COLO668 (cell line): ENCODE measurements at regions not wholly inside any gene's neighbourhood (a gene's known extent, or its start where the extent isn't known, plus 50 kb on each side); places are given as distances from the start of the nearest gene placed in this dataset.
"Not testable (repeated sequence)": the region's sequence is repeated elsewhere in the genome, so short reads cannot be mapped to it uniquely, and the experiment has no call there.

Experiments used
- DNase-seq: peaks from one replicate; lab custom pipeline; 2025; ENCODE audit not compliant: unreplicated experiment; lab: John Stamatoyannopoulos, UW

DNA sequence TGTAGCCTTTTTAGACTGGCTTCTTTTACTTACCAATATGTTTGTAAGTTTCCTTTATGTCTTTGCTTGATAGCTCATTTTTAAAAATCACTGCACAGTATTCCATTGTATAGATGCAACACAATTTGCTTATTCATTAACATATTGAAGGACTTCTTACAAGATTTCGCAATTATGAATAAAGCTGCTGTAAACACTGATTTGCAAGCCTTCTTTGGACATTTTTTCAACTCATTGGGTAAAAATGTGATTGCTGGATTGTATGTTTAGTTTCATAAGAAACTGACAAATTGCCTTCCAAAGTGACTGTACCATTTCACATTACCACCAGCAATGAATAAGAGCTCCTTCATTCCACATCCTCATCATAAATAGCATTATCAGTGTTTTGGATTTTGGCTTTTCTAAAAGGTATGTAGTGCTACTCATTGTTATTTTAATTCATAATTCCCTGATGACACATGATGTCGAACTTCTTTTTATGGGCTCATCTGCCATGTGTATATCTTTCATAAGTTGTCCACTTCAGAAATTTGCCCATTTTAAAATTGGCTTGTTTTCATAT lies 80.7 kb downstream of the TFAP2B start:
- DNase-seq: no peak

DNA sequence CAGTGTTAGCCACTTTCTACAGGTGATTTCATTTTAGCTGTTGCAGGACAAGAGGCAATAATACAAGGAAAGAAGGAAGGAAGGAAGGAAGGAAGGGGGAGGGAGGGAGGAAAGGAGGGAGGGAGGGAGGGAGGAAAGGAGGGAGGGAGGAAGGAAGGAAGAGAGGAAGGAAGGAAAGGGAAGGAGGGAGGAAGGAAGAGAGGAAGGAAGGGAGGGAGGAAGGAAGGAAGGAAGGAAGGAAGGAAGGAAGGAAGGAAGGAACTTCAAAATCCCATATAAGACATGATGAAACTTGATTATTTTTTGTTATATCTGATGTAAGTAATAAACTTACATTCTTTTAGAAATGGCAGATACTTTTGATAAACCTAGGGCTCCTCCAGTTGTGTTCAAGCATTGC lies 83.6 kb downstream of the TFAP2B start:
- DNase-seq: no peak

GRCh38 chr6:50905297-50905696 lies 86.6 kb downstream of the TFAP2B start:
- DNase-seq: peak; percentile 42

- DNase-seq: no peak
Measured at GRCh38 chr6:50907565-50907964, 88.9 kb downstream of the TFAP2B start.

- no peak for DNase-seq
Measured at GRCh38 chr6:50913105-50913770, 94.6 kb downstream of the TFAP2B start.

DNA sequence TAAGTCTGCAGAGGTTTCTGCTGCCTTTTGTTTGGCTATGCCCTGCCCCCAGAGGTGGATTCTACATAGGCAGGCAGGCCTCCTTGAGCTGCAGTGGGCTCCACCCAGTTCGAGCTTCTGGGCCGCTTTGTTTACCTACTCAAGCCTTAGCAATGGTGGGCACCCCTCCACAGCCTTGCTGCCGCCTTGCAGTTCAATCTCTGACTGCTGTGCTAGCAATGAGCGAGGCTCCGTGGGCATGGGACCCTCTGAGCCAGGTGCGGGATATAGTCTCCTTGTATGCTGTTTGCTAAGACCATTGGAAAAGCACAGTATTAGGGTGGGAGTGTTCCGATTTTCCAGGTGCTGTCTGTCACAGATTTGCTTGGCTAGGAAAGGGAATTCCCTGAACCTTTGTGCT lies 102.7 kb downstream of the TFAP2B start:
- DNase-seq: not testable (repeated sequence)

DNA sequence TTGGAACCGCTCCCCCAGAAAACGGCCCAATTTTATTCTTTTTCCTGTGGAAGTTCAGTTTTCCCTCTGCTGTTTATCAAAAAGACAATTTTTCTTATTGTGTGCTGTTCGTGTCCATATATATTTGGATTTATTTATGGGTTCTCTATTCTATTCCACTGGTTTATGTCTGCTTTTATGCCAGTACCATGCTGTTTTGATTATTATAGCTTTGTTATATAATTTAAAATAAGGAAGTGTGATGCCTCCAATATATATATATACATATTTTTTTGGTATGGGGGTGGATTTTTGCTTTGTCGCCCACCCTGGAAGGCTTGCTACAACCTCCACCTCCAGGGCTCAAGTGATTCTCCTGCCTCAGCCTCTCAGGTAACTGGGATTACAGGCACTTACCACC lies 103.3 kb downstream of the TFAP2B start:
- DNase-seq: no peak

- no peak for DNase-seq
Measured at GRCh38 chr6:50922579-50923525, 104.2 kb downstream of the TFAP2B start.

DNA sequence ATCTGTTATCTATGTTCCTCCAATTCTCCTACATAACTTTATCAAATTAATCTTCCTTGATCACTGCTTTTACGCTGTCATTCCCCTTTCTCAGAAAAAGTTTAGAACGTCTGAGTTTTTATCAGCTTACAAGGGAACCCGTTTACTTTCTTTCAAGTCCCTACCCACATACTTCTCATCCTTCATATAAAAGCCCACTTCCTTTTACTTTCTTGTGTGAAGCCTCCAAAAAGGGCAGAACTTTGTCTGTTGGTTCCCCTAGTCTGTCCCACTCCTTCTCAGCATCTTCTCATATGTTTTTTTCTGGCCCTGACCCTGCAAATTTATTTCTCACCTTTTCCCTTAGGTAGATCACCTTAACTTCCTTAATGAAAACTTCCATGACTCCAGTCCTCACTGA lies 106.1 kb downstream of the TFAP2B start:
- no peak for DNase-seq

DNA sequence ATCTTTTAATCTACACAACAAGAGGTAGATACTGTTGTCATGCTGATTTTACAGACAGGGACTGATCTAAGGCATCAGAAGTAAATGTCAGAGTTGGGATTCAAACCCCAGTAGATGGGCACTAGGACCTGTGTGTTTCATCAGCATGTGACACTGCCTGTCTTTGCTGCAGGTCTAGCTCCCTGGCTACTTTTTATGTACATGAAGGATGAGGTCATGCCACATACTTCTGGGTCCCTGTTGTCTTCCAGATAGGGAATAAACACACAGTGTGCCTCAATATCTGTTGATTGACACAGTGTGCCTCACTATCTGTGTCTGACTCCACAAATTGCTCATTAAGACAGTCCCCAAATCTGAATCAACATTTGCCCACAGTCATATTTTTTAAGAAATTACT lies 106.9 kb downstream of the TFAP2B start:
- DNase-seq: no peak

GRCh38 chr6:50925981-50926380 lies 107.3 kb downstream of the TFAP2B start:
- no peak for DNase-seq

DNA sequence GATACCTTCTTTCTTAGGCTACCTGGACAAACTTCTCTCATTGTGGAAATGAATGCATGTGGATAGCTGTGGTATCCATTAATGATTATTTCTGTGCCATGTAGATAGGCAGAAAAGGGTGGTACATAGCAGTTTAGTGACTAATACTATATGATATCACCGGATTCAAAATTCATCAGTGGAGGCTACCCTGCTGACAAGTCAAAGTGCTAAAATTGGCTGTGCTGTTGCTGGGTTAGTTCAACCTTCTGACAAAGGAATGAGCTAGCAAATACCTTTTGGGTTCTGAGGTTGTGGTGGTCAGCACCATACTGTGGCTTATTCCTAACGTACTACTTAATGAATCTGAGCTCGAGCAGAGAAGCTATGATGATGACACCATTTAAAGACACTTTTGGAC lies 109.1 kb downstream of the TFAP2B start:
- no peak for DNase-seq

DNA sequence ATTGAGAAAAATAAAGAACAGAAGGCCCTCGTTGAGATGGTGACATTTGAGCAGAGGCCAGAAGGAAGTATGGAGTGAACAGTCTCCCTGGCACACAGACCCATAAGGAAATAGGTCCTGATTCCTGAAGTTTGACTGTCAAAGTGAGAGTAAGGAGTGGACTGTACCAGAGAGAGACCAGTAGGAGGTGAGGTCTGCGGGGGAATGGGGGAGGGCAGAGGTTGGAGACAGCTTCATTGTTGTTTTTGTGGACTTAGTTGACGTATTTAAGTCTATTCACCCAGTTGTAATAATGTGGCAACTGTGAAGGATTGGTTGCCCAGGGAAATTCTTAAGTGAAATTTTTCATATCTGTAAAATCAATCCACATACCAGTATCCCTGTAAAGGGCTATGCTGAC lies 110.7 kb downstream of the TFAP2B start:
- no peak for DNase-seq

- DNase-seq: no peak
Measured at GRCh38 chr6:50935442-50935841, 116.8 kb downstream of the TFAP2B start.

GRCh38 chr6:50936277-50936681 lies 117.6 kb downstream of the TFAP2B start:
- DNase-seq: no peak

- no peak for DNase-seq
Measured at GRCh38 chr6:50939931-50940330, 121.3 kb downstream of the TFAP2B start.

GRCh38 chr6:50945789-50946188 lies 127.1 kb downstream of the TFAP2B start:
- DNase-seq: no peak

- no peak for DNase-seq
Measured at GRCh38 chr6:50952092-50952907, 133.6 kb downstream of the TFAP2B start.

GRCh38 chr6:50956014-50956413 lies 137.3 kb downstream of the TFAP2B start:
- DNase-seq: no peak

DNA sequence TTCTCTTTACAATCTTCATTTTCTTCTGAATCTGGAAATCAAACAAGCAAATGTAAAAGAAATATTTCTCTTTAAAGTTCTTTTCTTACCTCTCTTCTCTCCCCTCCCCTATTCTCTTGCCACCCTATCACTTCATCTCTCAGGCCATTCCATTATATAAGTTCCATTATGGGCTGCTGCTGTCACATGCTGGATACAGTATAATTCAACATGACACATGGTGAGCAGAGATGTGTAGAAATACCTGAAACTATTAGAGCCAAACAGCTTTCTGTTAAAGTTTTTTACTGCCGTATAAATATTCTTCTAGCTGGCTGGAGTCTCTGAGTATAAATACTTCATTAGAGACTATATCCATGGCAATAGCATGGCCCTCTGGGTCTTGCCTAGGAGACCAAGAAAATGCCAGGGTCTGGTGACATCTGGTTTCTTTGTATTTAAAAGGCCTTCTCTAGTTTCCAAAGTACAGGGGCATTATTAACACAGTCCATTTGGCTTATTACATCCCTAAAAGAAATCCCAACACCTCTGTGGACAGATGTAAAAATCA lies 139.6 kb downstream of the TFAP2B start:
- DNase-seq: no peak

DNA sequence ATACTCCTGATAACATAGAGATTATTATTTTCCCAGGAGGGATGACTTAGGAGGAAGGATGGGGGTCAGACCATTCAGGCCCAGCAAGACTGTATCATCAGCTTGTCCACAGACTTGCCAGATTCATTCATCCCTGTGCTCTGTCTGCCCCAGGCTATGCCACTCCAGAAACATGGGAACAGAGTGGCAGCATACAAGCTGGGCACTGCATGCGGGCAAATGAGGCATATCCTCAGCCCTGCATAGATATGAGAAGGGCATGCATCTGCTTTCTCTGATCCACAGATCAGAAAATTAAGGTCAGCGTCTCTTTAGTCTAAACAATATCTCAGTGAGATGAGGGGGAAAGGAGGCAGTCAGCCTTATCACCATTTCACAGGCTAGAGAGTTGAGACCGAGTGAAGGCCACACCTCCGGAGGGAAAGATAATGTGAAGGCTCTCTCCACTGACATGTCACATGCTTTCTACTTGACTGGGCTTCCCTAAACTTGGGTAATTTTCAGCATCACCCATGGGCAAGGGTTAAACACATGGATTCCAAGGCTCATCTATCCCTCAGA lies 140.5 kb downstream of the TFAP2B start:
- DNase-seq: no peak
